Stimulated activated memory B cell treated with anti-CD40 and anti-IgM and Interleukin-4, amounts not matched to agents 10 μg/mL and 1 μg/mL and 100 μg/mL, for 72 hours (primary cell): ENCODE measurements at regions not wholly inside any gene's neighbourhood (a gene's known extent, or its start where the extent isn't known, plus 50 kb on each side); places are given as distances from the start of the nearest gene placed in this dataset.

Experiments
- ATAC-seq: fragments of 150-1000 bp; cut with Tn5 transposase; 2 replicates; pipeline ENCODE4 v1.10.0; 2021
- H3K27ac Mint-ChIP-seq: one replicate; pipeline ENCODE4 v1.8.0; 2022; ENCODE audit warnings: mild to moderate bottlenecking, mixed read lengths
- H3K27me3 Mint-ChIP-seq: one replicate; pipeline ENCODE4 v1.8.0; 2022; ENCODE audit warnings: mixed read lengths
- H3K36me3 Mint-ChIP-seq: one replicate; pipeline ENCODE4 v1.8.0; 2022; ENCODE audit warnings: mixed read lengths
- H3K4me1 Mint-ChIP-seq: one replicate; pipeline ENCODE4 v1.8.0; 2022; ENCODE audit warnings: mixed read lengths
- H3K4me3 Mint-ChIP-seq: one replicate; pipeline ENCODE4 v1.8.0; 2022; ENCODE audit warnings: mild to moderate bottlenecking, moderate library complexity, mixed read lengths
- H3K9me3 Mint-ChIP-seq: one replicate; pipeline ENCODE4 v1.8.0; 2022; ENCODE audit warnings: mixed read lengths

DNA sequence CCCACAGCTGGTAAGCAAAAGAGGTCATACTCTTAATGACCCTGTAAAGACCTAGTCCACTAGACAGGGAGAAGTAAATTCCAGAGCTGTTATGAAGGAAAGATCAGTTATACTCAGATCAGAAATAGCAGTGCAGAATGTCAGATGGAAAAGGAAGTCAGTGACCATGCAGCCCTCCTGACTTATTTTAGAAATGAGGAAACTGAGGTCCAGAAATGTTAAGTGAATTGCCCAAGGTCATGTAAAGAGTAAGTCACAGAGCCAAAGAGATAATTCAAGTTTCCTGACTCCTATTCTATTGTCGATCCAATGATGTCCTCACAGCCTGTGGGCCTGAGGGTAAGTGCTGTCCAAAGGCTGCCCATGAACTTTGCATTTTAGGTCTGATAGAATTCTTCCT, 214.9 kb upstream of the IL12B start:
- no peak for ATAC-seq
- Mint-ChIP-seq H3K4me3 (no peak overlapping the region), H3K27me3 (no peaks in the 10 kb centered on the region), H3K4me1 (no peaks in the 10 kb centered on the region), H3K27ac (no peak overlapping the region), H3K36me3 (peaks cover 20% of the 10 kb centered on the region), H3K9me3 (peaks cover 11% of the 10 kb centered on the region)

DNA sequence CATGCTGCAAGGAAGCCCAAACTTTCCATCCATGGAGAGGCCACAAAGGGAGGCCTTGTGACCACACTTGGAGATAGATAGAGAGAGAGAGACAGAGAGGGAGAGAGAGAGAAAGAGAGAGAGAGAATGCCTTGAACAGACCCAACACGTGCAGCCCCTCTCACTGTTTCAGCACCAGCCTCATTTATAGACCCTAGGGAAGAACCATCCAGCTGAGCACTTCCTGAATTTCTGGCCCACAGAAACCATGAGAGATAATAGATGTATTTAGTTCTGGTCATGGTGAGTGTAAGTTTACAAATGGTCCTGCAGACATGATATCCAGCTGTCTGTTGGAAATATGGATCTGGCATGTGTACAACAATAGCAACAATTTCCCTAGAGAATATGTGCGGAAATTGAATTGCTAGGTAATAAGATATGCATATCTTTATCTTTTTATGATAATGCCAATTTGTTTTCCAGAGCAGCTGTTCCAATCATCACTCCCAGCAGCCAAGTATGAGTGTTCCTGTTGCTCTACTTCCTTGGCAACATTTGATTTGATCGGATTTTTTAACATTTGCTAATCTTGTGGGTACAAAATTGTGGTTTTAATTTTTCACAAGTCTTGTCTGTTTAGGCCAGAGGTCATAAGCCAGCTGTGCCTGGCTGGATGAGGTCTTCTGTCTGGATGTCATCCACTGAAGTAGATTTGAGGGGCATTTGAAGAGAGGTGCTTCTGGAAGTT, 217.3 kb upstream of the IL12B start:
- Mint-ChIP-seq H3K4me3 (no peak overlapping the region), H3K36me3 (peaks cover 15% of the 10 kb centered on the region), H3K4me1 (no peaks in the 10 kb centered on the region), H3K9me3 (peaks cover 11% of the 10 kb centered on the region), H3K27me3 (no peaks in the 10 kb centered on the region), H3K27ac (no peak overlapping the region)
- ATAC-seq = no peak

DNA sequence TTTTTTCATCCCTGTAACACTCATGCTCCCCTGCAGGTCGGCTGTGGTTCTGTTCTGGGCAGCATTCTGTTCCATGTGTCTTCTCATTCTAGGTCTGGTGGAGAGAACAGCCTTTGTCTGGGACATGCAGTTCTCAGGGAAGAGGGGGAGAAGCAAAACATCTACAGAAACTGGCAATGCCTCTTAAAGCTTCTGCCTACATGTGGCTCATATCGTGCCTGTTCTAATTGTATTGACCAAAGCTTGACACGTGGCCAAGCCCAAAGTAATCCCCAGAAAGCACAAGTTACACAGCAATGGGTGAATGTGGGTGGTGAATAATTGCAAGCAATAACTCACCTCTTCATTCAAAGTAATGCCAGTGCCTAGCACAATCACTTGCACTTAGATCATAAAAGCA, 218.2 kb upstream of the IL12B start:
- Mint-ChIP-seq H3K36me3 (peaks cover 15% of the 10 kb centered on the region), H3K27me3 (no peaks in the 10 kb centered on the region), H3K4me1 (no peaks in the 10 kb centered on the region), H3K9me3 (peaks cover 11% of the 10 kb centered on the region), H3K4me3 (no peak overlapping the region), H3K27ac (no peak overlapping the region)
- no peak for ATAC-seq

DNA sequence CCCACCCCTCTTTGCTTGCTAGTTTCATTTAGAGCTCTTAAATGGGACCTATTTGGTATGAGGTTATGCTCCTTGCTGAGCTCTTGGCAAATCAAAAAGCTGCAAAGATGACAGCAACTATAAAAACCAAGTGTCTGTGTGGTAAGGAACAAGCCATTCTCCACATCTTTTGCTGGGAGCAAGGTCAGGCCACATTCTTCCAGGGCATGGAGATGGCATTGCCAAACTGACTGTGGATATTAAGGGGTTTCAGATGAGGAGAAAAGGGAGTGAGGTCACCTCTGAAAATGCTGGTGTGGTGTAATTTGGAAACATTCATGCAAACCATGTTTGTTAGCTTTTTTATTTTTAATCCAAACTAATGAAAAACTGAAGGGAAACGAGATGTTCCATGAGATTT, 218.8 kb upstream of the IL12B start:
- Mint-ChIP-seq H3K36me3 (peaks cover 15% of the 10 kb centered on the region), H3K4me1 (no peaks in the 10 kb centered on the region), H3K27ac (no peak overlapping the region), H3K9me3 (peaks cover 11% of the 10 kb centered on the region), H3K4me3 (no peak overlapping the region), H3K27me3 (no peaks in the 10 kb centered on the region)
- no peak for ATAC-seq

DNA sequence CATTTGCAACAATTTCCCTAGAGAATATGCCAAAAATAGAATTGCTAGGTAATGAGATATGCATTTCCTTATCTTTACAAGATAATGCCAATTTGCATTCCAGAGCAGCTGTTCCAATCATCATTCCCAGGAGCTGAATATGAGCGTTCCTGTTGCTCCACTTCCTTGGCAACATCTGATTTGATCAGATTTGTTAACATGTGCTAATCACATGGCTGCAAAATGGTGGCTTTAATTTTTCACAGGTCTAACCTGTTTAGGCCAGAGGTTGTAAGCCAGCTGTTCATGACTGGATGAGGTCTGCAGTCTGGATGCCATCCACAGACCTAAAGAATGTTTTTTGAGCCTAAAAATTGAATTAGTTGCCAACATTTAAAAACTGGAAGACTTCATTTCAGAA, 220.7 kb upstream of the IL12B start:
- Mint-ChIP-seq H3K27me3 (no peaks in the 10 kb centered on the region), H3K9me3 (peaks cover 11% of the 10 kb centered on the region), H3K27ac (no peak overlapping the region), H3K4me1 (no peaks in the 10 kb centered on the region), H3K4me3 (no peak overlapping the region), H3K36me3 (peaks cover 14% of the 10 kb centered on the region)
- ATAC-seq = no peak

GRCh38 chr5:159552751-159553150, 222.5 kb upstream of the IL12B start:
- no peak for ATAC-seq
- H3K4me1 Mint-ChIP-seq = peaks cover 6% of the 10 kb centered on the region
- H3K4me3 Mint-ChIP-seq = no peak overlapping the region
- no peaks in the 10 kb centered on the region for H3K9me3 Mint-ChIP-seq
- H3K36me3 Mint-ChIP-seq = peaks cover 6% of the 10 kb centered on the region
- H3K27me3 Mint-ChIP-seq = no peaks in the 10 kb centered on the region
- no peak overlapping the region for H3K27ac Mint-ChIP-seq

GRCh38 chr5:159553792-159554191, 223.5 kb upstream of the IL12B start:
- no peak overlapping the region for H3K4me3 Mint-ChIP-seq
- ATAC-seq = no peak

DNA sequence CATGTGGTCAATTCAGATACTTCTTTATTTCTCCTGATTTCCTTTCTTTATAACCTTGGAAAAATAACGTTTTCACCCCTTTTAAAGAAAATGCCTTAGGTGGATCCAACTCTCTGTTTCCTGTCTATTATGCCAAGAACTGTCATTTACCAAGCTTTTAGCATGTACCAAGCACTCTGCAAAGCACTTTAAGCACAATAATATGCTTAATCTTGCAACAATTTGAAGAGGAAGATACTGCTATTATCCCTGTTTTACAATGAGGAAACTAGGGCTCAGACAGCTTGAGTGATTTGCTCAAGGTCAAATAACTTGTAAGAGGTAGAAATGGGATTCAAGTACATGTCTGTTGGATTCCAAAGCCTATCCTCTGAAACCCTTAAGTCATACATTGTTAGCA, 224.8 kb upstream of the IL12B start:
- Mint-ChIP-seq H3K27ac (no peak overlapping the region), H3K4me3 (no peak overlapping the region), H3K36me3 (peaks cover 6% of the 10 kb centered on the region), H3K27me3 (no peaks in the 10 kb centered on the region), H3K4me1 (peaks cover 6% of the 10 kb centered on the region), H3K9me3 (no peaks in the 10 kb centered on the region)
- no peak for ATAC-seq

More at GRCh38 chr5:159553792-159554191, 223.5 kb upstream of the IL12B start:
- no peaks in the 10 kb centered on the region for H3K9me3 Mint-ChIP-seq
- no peaks in the 10 kb centered on the region for H3K27me3 Mint-ChIP-seq
- H3K27ac Mint-ChIP-seq = no peak overlapping the region
- peaks cover 6% of the 10 kb centered on the region for H3K36me3 Mint-ChIP-seq
- H3K4me1 Mint-ChIP-seq = peaks cover 6% of the 10 kb centered on the region

GRCh38 chr5:159559337-159559736, 229.1 kb upstream of the IL12B start:
- Mint-ChIP-seq H3K9me3 (no peaks in the 10 kb centered on the region), H3K27me3 (no peaks in the 10 kb centered on the region)

DNA sequence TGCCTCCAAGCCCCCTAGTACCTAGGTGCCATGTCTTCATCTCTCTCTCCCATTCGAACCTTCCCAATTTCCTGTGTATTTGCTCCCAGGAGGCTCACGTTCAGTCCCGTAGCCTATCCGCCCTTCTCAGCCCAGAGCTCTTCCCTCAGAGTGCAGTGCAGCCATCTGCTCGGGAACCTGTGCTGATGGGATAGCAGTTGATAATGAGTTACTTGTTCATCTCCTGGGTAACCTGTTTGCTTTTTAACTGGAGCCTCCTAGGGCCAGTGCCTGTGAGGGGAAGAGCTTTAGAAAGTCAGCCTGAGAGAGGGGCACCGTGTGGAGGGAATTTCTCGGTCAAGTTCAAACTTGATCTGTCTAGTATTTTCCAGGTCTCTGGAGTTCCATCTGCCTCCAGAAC, 229.8 kb upstream of the IL12B start:
- H3K27ac Mint-ChIP-seq = no peak overlapping the region
- peaks cover 6% of the 10 kb centered on the region for H3K4me1 Mint-ChIP-seq
- ATAC-seq = no peak

More at GRCh38 chr5:159559337-159559736, 229.1 kb upstream of the IL12B start:
- peaks cover 6% of the 10 kb centered on the region for H3K4me1 Mint-ChIP-seq
- H3K36me3 Mint-ChIP-seq = peaks cover 6% of the 10 kb centered on the region
- H3K4me3 Mint-ChIP-seq = no peak overlapping the region
- ATAC-seq = no peak
- no peak overlapping the region for H3K27ac Mint-ChIP-seq

GRCh38 chr5:159564031-159564430, 233.7 kb upstream of the IL12B start:
- Mint-ChIP-seq H3K27ac (no peak overlapping the region), H3K9me3 (no peaks in the 10 kb centered on the region), H3K27me3 (no peaks in the 10 kb centered on the region), H3K36me3 (no peaks in the 10 kb centered on the region), H3K4me3 (no peak overlapping the region), H3K4me1 (no peaks in the 10 kb centered on the region)
- ATAC-seq = no peak

More for the DNA sequence above, 229.8 kb upstream of the IL12B start:
- peaks cover 6% of the 10 kb centered on the region for H3K36me3 Mint-ChIP-seq
- H3K27me3 Mint-ChIP-seq = no peaks in the 10 kb centered on the region
- no peak overlapping the region for H3K4me3 Mint-ChIP-seq
- H3K9me3 Mint-ChIP-seq = no peaks in the 10 kb centered on the region

GRCh38 chr5:159566832-159567231, 236.5 kb upstream of the IL12B start:
- Mint-ChIP-seq H3K4me3 (no peak overlapping the region), H3K36me3 (no peaks in the 10 kb centered on the region), H3K4me1 (no peaks in the 10 kb centered on the region), H3K9me3 (no peaks in the 10 kb centered on the region), H3K27ac (no peak overlapping the region), H3K27me3 (no peaks in the 10 kb centered on the region)
- ATAC-seq = no peak

DNA sequence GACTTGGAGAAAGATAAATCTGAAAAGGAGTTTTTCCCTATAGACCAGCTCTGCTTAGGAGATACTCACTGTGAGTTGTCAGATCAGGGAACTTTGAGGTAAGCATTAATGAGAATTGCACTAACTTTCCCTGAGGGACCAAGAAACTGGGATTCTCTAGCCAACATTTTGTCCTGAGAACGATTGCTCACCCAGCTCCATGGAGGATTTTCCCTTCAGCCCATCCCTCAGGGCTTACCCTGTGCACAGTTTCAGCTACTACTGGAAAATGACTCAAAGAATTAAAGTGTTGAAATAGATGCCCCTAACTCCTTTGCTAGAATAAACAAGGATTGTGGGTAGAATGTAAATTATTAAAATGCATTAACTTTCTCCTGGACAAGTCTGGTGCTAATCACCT, 237.2 kb upstream of the IL12B start:
- Mint-ChIP-seq H3K4me1 (no peaks in the 10 kb centered on the region), H3K27ac (no peak overlapping the region), H3K36me3 (no peaks in the 10 kb centered on the region), H3K9me3 (no peaks in the 10 kb centered on the region), H3K27me3 (no peaks in the 10 kb centered on the region), H3K4me3 (no peak overlapping the region)
- no peak for ATAC-seq

DNA sequence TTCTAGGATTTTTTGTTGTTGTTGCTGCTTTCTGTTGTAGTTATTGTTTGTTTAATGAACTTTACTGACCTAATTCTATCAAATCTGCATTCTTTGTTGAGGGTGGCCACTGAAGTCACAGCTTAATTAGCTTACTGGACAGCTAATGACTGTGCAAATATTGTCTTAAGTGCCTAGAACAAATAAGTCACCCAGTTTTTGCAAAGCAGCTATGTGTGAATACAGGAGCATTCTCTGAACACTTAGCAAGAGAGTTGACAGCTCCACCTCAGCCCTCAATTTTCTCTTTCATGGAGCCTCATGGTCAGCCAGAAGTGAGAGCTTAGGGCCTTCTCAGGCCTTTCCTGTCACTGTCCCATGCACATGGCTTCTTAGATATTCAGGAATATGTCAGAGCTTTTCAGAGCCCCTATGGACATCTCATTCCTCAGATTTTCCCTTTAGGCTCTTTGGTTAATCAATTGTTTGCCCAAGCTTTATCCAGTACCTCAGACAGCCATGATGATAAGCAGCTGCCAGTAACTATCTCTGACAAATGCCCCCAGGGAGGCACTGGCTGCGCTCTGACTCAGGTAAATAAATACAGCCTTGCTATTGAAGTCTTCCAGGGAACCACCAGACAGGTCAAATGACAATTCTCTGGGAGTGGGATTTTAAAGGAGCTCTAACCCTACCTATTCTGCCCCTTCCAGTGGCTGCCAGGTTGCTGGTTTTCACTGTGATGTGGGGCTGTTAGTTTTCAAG, 241.4 kb upstream of the IL12B start:
- ATAC-seq = no peak
- H3K27me3 Mint-ChIP-seq = no peaks in the 10 kb centered on the region
- no peaks in the 10 kb centered on the region for H3K4me1 Mint-ChIP-seq

DNA sequence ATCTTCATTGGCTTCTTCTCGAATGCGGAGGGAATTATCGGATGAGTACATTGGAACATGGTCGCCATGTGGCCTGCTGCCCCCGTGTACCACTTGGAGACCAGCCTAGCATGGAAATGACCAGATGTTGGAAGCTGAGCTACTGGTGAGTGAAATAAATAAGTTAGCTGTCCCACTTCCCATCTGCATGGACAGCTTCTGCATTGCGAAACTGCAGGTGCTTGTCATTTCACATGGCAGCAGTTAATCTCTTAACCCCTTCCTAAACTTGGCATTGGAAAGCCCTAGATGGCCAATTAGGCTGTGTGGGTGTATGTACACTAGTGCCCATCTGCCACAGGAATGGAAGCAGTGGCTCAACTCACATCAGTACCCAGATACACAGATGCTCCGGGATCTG, 246.6 kb upstream of the IL12B start:
- ATAC-seq = no peak
- H3K27me3 Mint-ChIP-seq = no peaks in the 10 kb centered on the region
- no peak overlapping the region for H3K4me3 Mint-ChIP-seq
- H3K9me3 Mint-ChIP-seq = no peaks in the 10 kb centered on the region
- H3K4me1 Mint-ChIP-seq = no peaks in the 10 kb centered on the region
- no peak overlapping the region for H3K27ac Mint-ChIP-seq
- peaks cover 13% of the 10 kb centered on the region for H3K36me3 Mint-ChIP-seq

More for the DNA sequence above, 241.4 kb upstream of the IL12B start:
- Mint-ChIP-seq H3K36me3 (peaks cover 9% of the 10 kb centered on the region), H3K27ac (no peak overlapping the region), H3K9me3 (no peaks in the 10 kb centered on the region), H3K4me3 (no peak overlapping the region)
